ENCODE measurements at regions not wholly inside any gene's neighbourhood (a gene's known extent, or its start where the extent isn't known, plus 50 kb on each side); places are given as distances from the start of the nearest gene placed in this dataset.

- peak; percentile 44 for DNase-seq
Measured at GRCh38 chr15:46265664-46266347, 631.0 kb downstream of the SQOR start.

- no peak for DNase-seq
Measured at GRCh38 chr15:46266661-46267060, 631.8 kb downstream of the SQOR start.

GRCh38 chr15:46270481-46271147, 635.8 kb downstream of the SQOR start:
- no peak for DNase-seq

- no peak for DNase-seq
Measured at GRCh38 chr15:46275701-46276100, 640.9 kb downstream of the SQOR start.

GRCh38 chr15:46277451-46277850, 642.6 kb downstream of the SQOR start:
- no peak for DNase-seq

GRCh38 chr15:46278062-46278461, 643.2 kb downstream of the SQOR start:
- no peak for DNase-seq

- no peak for DNase-seq
Measured at GRCh38 chr15:46278486-46279090, 643.8 kb downstream of the SQOR start.

- DNase-seq = peak; percentile 7
Measured at GRCh38 chr15:46280762-46281542, 646.1 kb downstream of the SQOR start.

GRCh38 chr15:46293550-46293949, 658.7 kb downstream of the SQOR start:
- no peak for DNase-seq

GRCh38 chr15:46296002-46296401, 661.2 kb downstream of the SQOR start:
- DNase-seq = no peak

GRCh38 chr15:46296797-46297196, 662.0 kb downstream of the SQOR start:
- DNase-seq = no peak

GRCh38 chr15:46297766-46298165, 662.9 kb downstream of the SQOR start:
- peak; percentile 13 for DNase-seq

- no peak for DNase-seq
Measured at GRCh38 chr15:46300716-46301115, 665.9 kb downstream of the SQOR start.

GRCh38 chr15:46301291-46301690, 666.5 kb downstream of the SQOR start:
- no peak for DNase-seq

GRCh38 chr15:46301826-46302225, 667.0 kb downstream of the SQOR start:
- no peak for DNase-seq

GRCh38 chr15:46304321-46304720, 669.5 kb downstream of the SQOR start:
- DNase-seq = peak; percentile 41

- DNase-seq = no peak
Measured at GRCh38 chr15:46307746-46308145, 672.9 kb downstream of the SQOR start.

- no peak for DNase-seq
Measured at GRCh38 chr15:46309914-46310313, 675.1 kb downstream of the SQOR start.

- peak; percentile 79 for DNase-seq
Measured at GRCh38 chr15:46312133-46312740, 677.4 kb downstream of the SQOR start.

- DNase-seq = no peak
Measured at GRCh38 chr15:46315434-46315833, 680.6 kb downstream of the SQOR start.

- DNase-seq = no peak
Measured at GRCh38 chr15:46316024-46316423, 681.2 kb downstream of the SQOR start.

- no peak for DNase-seq
Measured at GRCh38 chr15:46317029-46317428, 682.2 kb downstream of the SQOR start.

GRCh38 chr15:46322753-46323152, 687.9 kb downstream of the SQOR start:
- DNase-seq = no peak
